ENCODE measurements at regions not wholly inside any gene's neighbourhood (a gene's known extent, or its start where the extent isn't known, plus 50 kb on each side); places are given as distances from the start of the nearest gene placed in this dataset.
"Not testable (repeated sequence)": the region's sequence is repeated elsewhere in the genome, so short reads cannot be mapped to it uniquely, and the experiment has no call there.

- no peak for TF ChIP-seq CTCF (IDR thresholded peaks at IDR 0.05; ENCODE audit: insufficient read depth, missing control alignments)
- DNase-seq (ENCODE audit: insufficient read length, low spot score) (no peak), FAIRE-seq (no peak)
These were observed 123.6 kb upstream of the BEND6 start for GRCh38 chr6:56831334-56831733.

- no peak for TF ChIP-seq CTCF (IDR thresholded peaks at IDR 0.05; ENCODE audit: insufficient read depth, missing control alignments)
- DNase-seq (ENCODE audit: insufficient read length, low spot score) (no peak), FAIRE-seq (no peak)
These were observed 126.8 kb upstream of the BEND6 start for GRCh38 chr6:56827908-56828649.

GRCh38 chr6:56824431-56824830 is 130.5 kb upstream of the BEND6 start:
- not testable (repeated sequence) for FAIRE-seq

GRCh38 chr6:56821005-56821432 is 133.9 kb upstream of the BEND6 start:
- no peak for FAIRE-seq
- no peak for DNase-seq (ENCODE audit: insufficient read length, low spot score)
- TF ChIP-seq CTCF (IDR thresholded peaks at IDR 0.05; ENCODE audit: insufficient read depth, missing control alignments), result no peak

More at GRCh38 chr6:56824431-56824830, 130.5 kb upstream of the BEND6 start:
- DNase-seq (ENCODE audit: insufficient read length, low spot score), result not testable (repeated sequence)

- DNase-seq (ENCODE audit: insufficient read length, low spot score) (no peak), FAIRE-seq (peak; percentile 91)
- no peak for TF ChIP-seq CTCF (IDR thresholded peaks at IDR 0.05; ENCODE audit: insufficient read depth, missing control alignments)
These were observed 134.8 kb upstream of the BEND6 start for GRCh38 chr6:56820060-56820459.

- no peak for TF ChIP-seq CTCF (IDR thresholded peaks at IDR 0.05; ENCODE audit: insufficient read depth, missing control alignments)
- FAIRE-seq, result no peak
- no peak for DNase-seq (ENCODE audit: insufficient read length, low spot score)
These were observed 135.3 kb upstream of the BEND6 start for GRCh38 chr6:56819604-56820003.

GRCh38 chr6:56816370-56816769 is 138.5 kb upstream of the BEND6 start:
- TF ChIP-seq CTCF (IDR thresholded peaks at IDR 0.05; ENCODE audit: insufficient read depth, missing control alignments), result no peak
- DNase-seq (ENCODE audit: insufficient read length, low spot score), result no peak
- FAIRE-seq, result no peak
